Transverse colon (tissue), 4 donors: ENCODE measurements at regions not wholly inside any gene's neighbourhood (a gene's known extent, or its start where the extent isn't known, plus 50 kb on each side); places are given as distances from the start of the nearest gene placed in this dataset.

Experiments used
- CTCF ChIP-seq, 5 experiments: fragments of 200-600 bp in 3 of 5; fragments of 450-650 bp in 2 of 5; sonication (generic) in 3 of 5; IDR thresholded peaks; 1 replicate in 2 of 5; 2 replicates in 3 of 5; pipeline ENCODE4 v1.5.1; 2016 to 2017; ENCODE audit warnings: antibody characterized with exemption in 5 of 5, inconsistent platforms in 3 of 5, mild to moderate bottlenecking in 2 of 5, moderate library complexity in 1 of 5
- EP300 ChIP-seq: sonication (generic); formaldehyde crosslinking; IDR thresholded peaks from one replicate; pipeline ENCODE4 v1.6.1; 2017; ENCODE audit warnings: antibody characterized with exemption, low read depth
- POLR2A ChIP-seq: fragments of 450-650 bp; IDR thresholded peaks from one replicate; pipeline ENCODE4 v1.6.1; 2016; ENCODE audit warnings: antibody characterized with exemption, mild to moderate bottlenecking, moderate library complexity
- POLR2AphosphoS5 ChIP-seq, 3 donors: sonication (generic); formaldehyde crosslinking; IDR thresholded peaks; one replicate each; pipeline ENCODE4 v1.6.1; 2016; ENCODE audit warnings: antibody characterized with exemption in 3 of 3

GRCh38 chr4:181470306-181470705, 772.9 kb upstream of the TENM3 start:
- no peak for TF ChIP-seq CTCF (IDR thresholded peaks at IDR 0.05)
- TF ChIP-seq POLR2A = no peak
- TF ChIP-seq POLR2AphosphoS5 (IDR thresholded peaks at IDR 0.05) = no peak
- no peak for TF ChIP-seq EP300
